Upper lobe of right lung (tissue), 1 donor: ENCODE measurements at regions not wholly inside any gene's neighbourhood (a gene's known extent, or its start where the extent isn't known, plus 50 kb on each side); places are given as distances from the start of the nearest gene placed in this dataset.

Source experiments
- ATAC-seq: fragments of 200-7000 bp; cut with Tn5 transposase; one replicate; pipeline ENCODE4 v1.9.1; 2020; ENCODE audit warnings: mild to moderate bottlenecking, moderate library complexity
- DNase-seq: peaks from one replicate; pipeline ENCODE4 v3.0.0-alpha.2; 2020
- H3K27ac ChIP-seq: fragments of 200-600 bp; one replicate; pipeline ENCODE4 v1.8.0; 2022
- H3K27me3 ChIP-seq: fragments of 200-600 bp; one replicate; pipeline ENCODE4 v1.8.0; 2022; ENCODE audit warnings: mild to moderate bottlenecking
- H3K36me3 ChIP-seq: fragments of 200-600 bp; one replicate; pipeline ENCODE4 v1.8.0; 2022
- H3K4me1 ChIP-seq: fragments of 200-600 bp; one replicate; pipeline ENCODE4 v1.8.0; 2022
- H3K4me3 ChIP-seq: fragments of 200-600 bp; one replicate; pipeline ENCODE4 v1.8.0; 2022; ENCODE audit warnings: mild to moderate bottlenecking
- H3K9me3 ChIP-seq: fragments of 200-600 bp; one replicate; pipeline ENCODE4 v1.8.0; 2022
- CTCF ChIP-seq: fragments of 200-600 bp; IDR thresholded peaks from one replicate; pipeline ENCODE4 v1.8.0; 2022; ENCODE audit warnings: antibody characterized with exemption
- intact Hi-C: fragments of 100-400 bp; cut with DNase I; formaldehyde crosslinking; loops from one replicate; pipeline ENCODE4 v1.11.0; 2022
- donor health status: DM: no; HTN: yes; CAD: no; lungs with severe emphysema.

DNA sequence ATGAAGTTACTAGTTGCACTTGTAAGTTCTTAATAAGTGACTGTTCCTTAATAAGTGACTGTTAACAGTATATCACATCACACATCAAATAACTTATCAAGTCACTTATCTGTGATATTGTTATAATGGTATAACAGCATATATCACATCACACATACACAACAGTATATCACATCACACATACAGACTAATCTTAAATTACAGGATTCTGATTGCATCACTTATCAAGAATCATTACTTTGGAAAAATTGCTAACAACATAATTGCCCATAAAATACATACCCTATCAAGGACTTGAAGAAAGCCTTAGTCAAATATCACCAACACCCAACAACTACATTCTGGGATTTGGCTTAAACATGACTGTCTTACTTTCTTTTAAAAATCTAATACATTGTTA, 813.5 kb downstream of the LTN1 start:
- intact Hi-C loops: no loop called here
- Histone ChIP-seq H3K27ac (no peak overlapping the region), H3K9me3 (no peaks in the 10 kb centered on the region), H3K36me3 (no peaks in the 10 kb centered on the region), H3K27me3 (no peaks in the 10 kb centered on the region), H3K4me1 (no peaks in the 10 kb centered on the region), H3K4me3 (no peak overlapping the region)
- no peak for DNase-seq
- no peak for ATAC-seq
- no peak for TF ChIP-seq CTCF

DNA sequence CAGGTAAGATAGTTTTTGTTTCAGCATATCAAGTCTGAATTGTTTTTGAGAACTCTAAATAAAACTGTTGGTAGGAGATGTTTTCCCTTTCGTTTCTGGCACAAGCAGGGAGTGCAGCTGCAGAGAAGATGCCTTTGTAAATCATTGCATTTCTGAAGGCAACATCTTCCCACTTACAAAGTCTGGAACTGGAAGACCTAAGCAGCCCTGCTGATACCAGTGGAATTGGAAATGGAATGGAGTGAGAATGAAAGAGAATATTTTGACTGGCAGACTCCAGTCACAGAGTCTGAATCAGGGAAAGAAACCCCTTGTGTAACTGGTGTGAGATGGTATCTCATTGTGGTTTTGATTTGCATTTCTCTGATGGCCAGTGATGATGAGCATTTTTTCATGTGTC, 815.6 kb downstream of the LTN1 start:
- Histone ChIP-seq H3K27ac (no peak overlapping the region), H3K36me3 (no peaks in the 10 kb centered on the region), H3K27me3 (no peaks in the 10 kb centered on the region), H3K4me3 (no peak overlapping the region), H3K9me3 (no peaks in the 10 kb centered on the region), H3K4me1 (no peaks in the 10 kb centered on the region)
- intact Hi-C loops: no loop called here
- DNase-seq: no peak
- ATAC-seq: no peak
- no peak for TF ChIP-seq CTCF

DNA sequence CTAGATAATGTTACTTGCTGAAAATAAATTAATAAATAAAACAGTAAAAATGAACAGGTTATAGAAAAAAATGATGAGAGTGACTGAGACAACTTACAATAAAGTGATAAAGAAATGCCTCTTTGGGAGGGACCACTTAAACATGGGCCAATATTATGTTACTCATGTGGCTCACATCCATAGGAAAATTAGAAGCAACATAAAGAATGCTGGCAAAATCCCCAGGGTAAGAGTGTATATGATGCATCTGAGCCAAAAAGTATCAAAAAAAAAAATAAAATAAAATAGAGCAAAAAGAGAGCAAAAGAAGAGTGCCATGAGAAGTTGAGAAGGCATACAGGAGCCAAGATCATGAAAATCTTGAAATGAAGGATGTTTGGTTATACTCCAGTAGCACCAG, 818.0 kb downstream of the LTN1 start:
- no peak overlapping the region for H3K27ac ChIP-seq
- no peaks in the 10 kb centered on the region for H3K36me3 ChIP-seq
- intact Hi-C loops: no loop called here
- no peak for TF ChIP-seq CTCF
- DNase-seq: no peak
- no peaks in the 10 kb centered on the region for H3K9me3 ChIP-seq
- H3K4me1 ChIP-seq: no peaks in the 10 kb centered on the region
- H3K27me3 ChIP-seq: no peaks in the 10 kb centered on the region
- no peak overlapping the region for H3K4me3 ChIP-seq
- ATAC-seq: no peak

GRCh38 chr21:28174006-28174405, 818.7 kb downstream of the LTN1 start:
- Histone ChIP-seq H3K36me3 (no peaks in the 10 kb centered on the region), H3K4me3 (no peak overlapping the region), H3K27me3 (no peaks in the 10 kb centered on the region), H3K27ac (no peak overlapping the region), H3K4me1 (no peaks in the 10 kb centered on the region), H3K9me3 (no peaks in the 10 kb centered on the region)
- ATAC-seq: no peak
- no peak for DNase-seq
- intact Hi-C loops: no loop called here
- no peak for TF ChIP-seq CTCF

DNA sequence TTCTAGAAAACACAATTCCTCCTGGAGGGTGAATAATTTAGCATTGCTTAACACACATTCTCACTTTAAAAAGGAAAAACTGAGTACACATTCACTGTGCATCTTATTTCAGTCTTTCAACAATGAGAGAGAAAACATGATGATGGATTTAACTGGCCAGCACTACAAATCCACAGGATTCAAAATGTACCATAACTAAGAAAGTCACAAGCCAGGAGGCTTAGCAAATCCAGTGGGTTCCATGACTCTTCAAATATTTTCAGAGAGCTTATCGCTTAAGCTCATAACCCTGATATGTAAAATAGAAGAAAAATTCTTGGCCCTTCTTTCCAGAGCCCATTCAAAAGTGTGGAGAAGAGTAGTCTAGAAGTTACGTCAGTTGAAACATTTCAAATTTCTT, 820.3 kb downstream of the LTN1 start:
- intact Hi-C loops: no loop called here
- no peak overlapping the region for H3K4me3 ChIP-seq
- ATAC-seq: no peak

More for the DNA sequence above, 820.3 kb downstream of the LTN1 start:
- Histone ChIP-seq H3K27ac (no peak overlapping the region), H3K27me3 (no peaks in the 10 kb centered on the region), H3K9me3 (no peaks in the 10 kb centered on the region), H3K4me1 (no peaks in the 10 kb centered on the region), H3K36me3 (no peaks in the 10 kb centered on the region)
- no peak for DNase-seq
- TF ChIP-seq CTCF: no peak
